GM12874 (cell line): ENCODE measurements at regions not wholly inside any gene's neighbourhood (a gene's known extent, or its start where the extent isn't known, plus 50 kb on each side); places are given as distances from the start of the nearest gene placed in this dataset.

Source experiments
- TF ChIP-seq, protein P1 (sequence below): IDR thresholded peaks from 2 replicates; pipeline ENCODE4 v1.5.1; 2011; ENCODE audit warnings: low read depth, mild to moderate bottlenecking, control low read depth, low read length, moderate library complexity; ENCODE audit not compliant: insufficient read depth

DNA sequence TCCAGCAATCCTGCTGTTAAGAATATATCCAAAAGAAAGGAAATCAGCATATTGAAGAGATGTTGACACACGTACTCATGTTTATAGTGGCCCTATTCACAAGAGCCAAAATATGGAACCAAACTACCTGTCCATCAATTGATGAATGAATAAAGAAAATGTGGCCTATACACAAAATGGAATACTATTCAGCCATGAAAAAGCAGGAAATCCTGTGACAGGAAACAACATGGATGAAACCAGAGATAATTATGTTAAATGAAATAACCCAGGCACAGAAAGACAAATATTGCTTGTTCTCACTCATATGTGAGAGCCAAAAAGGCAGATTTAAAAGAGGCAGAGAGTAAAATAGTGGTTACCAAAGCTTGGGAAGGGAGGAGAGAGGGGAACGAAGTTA, 127.1 kb downstream of the KCNJ2 start:
- TF ChIP-seq, protein P1, sequence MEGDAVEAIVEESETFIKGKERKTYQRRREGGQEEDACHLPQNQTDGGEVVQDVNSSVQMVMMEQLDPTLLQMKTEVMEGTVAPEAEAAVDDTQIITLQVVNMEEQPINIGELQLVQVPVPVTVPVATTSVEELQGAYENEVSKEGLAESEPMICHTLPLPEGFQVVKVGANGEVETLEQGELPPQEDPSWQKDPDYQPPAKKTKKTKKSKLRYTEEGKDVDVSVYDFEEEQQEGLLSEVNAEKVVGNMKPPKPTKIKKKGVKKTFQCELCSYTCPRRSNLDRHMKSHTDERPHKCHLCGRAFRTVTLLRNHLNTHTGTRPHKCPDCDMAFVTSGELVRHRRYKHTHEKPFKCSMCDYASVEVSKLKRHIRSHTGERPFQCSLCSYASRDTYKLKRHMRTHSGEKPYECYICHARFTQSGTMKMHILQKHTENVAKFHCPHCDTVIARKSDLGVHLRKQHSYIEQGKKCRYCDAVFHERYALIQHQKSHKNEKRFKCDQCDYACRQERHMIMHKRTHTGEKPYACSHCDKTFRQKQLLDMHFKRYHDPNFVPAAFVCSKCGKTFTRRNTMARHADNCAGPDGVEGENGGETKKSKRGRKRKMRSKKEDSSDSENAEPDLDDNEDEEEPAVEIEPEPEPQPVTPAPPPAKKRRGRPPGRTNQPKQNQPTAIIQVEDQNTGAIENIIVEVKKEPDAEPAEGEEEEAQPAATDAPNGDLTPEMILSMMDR = no peak

DNA sequence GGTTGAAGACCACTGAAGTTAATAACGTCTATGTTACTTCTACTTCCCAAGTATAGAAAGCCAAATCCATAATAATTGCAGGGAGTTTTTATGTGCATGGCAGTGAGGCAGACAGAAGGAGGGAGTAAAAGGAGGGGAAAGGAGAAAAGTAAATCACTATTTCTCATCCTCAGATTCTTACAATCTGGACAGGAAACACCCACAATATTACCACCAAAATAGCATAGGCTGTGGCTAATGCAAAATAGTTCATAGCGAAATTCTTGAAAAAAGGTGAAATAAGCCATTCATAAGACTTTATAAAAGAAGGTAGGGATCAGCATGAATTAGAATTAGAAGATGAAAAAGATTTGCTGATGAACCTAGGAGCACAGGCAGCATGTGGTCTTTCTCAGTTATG, 128.1 kb downstream of the KCNJ2 start:
- TF ChIP-seq, protein P1 = no peak

DNA sequence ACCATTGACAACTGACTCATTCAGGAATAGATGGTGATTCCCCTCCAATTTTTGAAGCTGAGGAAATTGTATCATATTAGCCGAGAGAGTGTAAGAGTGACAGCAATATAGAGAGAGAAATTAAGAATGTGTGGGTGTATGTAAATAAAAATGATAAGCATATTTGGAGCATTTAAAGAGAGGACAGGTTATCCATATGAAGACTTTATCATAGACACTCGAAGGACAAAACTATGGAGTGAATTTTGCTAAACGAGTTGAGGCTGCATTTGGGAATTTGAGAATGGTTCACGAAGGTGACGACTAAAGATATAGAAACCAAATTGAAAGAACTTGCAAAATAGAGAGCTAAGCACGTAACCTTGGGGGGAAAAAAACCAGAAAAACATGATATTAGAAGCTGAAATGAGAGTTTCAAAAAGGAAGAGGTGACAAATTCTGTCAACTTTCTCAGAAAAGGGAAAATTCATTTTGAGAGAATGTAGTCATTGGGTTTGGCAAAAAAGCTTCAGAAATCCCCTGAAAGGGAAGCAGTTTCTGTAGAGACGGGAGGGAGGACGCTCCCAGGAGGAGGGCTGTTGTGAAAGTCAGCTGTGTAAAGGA, 129.7 kb downstream of the KCNJ2 start:
- TF ChIP-seq, protein P1 = no peak

DNA sequence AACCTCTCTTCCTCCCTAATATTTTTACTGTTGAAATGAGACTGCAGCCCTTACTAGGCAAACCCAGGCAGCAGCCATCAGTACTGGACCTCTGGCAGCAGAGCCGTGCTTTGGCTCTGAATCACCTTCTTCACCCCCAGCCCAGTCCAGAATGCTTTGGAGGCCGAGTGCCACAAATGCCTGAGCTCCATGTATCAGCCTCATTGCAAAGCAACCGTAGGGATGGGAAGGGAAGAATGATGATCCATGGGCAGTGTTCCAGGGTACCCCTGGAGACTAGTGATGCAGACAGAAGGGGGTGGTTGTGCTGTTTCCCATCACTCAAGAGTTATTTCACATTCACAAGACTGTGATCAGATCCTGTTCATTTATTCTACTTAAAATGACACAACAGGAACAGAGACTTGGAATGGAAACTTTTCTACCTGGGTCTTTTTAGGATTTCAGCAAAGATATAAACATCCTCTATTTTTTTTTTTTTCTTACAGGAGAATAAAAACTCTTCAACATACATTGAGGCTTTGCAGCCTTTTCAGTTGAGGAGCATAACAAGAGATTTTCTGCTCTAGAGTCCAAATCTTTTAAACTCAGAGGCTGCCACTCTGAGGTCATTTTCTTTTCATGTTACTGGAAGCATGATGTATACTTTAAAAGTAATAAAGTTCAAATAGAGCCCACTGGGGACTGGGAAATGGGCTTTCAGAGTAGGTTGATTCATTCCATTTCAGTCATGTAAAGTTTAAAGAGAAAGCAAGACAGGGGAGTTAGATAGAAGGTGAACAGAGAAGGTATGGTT, 138.3 kb downstream of the KCNJ2 start:
- TF ChIP-seq, protein P1 = no peak

DNA sequence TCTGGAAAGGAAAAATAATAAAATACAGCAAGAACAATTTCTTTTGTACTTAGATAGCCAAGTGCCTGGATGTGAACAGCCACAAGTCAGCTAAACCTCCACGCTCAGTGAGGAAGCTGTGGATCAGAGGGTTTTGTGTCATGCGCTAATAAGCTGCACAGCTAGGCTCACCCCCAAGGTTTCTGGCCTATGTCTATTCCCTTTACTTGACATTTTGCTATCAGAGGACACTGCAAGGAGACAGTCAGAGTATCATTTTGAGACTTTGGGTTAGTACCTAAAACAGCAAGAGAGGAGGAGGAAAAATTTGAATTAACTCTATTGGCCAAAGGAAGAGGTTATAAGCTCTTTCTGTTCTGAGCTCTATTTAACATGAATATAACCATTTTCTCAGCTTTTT, 139.3 kb downstream of the KCNJ2 start:
- TF ChIP-seq, protein P1 = no peak

DNA sequence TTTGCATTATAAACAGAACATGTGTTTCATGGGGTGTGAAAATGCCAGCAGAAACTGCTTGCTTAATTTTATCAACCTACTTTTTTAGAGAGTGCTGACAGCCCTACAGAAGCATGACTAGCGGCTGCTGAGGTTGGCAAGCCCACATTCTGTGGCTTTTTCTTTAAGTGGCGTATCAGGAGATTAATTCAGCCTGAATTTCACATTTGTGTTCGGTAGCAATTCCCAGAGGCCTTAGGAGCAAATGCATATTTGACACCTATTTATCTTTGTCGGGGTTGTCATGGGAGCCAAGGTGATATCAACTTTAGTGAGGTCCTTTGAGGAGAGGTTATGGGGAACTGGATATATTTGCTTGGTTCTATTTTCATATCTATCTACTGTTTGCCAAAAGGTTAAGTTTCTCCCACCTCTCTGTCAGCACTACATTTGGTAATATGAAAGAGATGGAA, 140.9 kb downstream of the KCNJ2 start:
- TF ChIP-seq, protein P1 = no peak

DNA sequence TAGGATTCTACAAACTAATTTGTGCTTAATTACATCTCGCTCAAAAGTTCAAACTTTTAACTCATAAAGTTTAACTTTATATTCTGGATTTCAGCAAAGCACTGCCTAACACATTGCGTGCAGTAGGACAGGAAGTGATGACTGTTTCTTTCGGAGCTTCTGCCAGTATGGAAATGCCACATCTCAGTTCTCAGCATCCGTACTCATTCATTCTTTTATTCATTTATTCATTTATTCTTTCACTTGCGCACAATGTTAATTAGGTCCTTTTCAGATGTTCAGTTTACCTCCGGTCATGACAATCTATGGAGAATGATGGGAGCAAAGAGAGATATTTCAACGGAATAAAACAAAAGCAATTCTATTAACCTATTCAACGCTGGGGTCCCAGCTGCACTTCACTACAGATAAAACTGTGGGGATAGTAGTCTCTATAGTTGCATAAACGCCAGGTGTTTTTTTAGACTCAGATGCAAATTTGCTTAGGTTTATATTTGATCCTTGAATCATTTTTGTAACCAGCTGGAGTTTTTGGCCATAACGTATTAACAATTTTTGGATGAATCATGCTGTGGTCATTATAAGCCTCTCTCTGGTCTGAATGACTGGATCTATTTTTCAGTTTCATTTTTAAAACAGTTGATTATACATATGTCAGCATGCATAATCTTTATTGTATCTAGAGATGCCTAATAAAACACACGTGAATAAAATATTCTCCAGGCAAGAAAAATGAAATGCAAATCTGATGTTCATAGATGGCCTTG, 143.9 kb downstream of the KCNJ2 start:
- TF ChIP-seq, protein P1 = no peak
